RKO (cell line): ENCODE measurements at regions not wholly inside any gene's neighbourhood (a gene's known extent, or its start where the extent isn't known, plus 50 kb on each side); places are given as distances from the start of the nearest gene placed in this dataset.
A peak's percentile ranks its signal among the peaks of the same experiment; 100 is the strongest.

Source experiments
- DNase-seq: peaks from one replicate; pipeline ENCODE4 v3.0.0-alpha.2; 2016; ENCODE audit warnings: low spot score

GRCh38 chr14:96980835-96981234, 183.7 kb downstream of the VRK1 start:
- DNase-seq: no peak

GRCh38 chr14:96986256-96987085, 189.3 kb downstream of the VRK1 start:
- no peak for DNase-seq

GRCh38 chr14:96987086-96987474, 189.9 kb downstream of the VRK1 start:
- no peak for DNase-seq

DNA sequence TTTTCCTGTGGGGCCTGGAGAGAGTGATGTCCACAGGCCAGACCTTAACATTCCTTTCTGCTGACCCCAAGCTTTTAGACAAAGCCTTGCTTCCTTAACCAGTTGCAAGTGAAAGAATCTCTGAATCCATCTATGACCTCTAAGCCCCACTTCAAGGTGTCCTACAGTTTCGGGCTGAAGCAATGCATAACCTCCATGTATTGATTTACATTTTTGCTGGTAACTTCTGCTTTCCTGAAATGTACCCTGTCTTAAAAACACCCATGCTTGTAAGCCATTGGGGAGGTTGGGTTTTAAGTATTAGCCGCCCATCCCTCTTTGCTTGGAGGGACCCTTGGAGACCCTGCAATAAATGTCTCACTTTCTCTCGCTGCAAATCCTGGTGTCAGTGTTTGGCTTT, 190.6 kb downstream of the VRK1 start:
- DNase-seq: no peak

DNA sequence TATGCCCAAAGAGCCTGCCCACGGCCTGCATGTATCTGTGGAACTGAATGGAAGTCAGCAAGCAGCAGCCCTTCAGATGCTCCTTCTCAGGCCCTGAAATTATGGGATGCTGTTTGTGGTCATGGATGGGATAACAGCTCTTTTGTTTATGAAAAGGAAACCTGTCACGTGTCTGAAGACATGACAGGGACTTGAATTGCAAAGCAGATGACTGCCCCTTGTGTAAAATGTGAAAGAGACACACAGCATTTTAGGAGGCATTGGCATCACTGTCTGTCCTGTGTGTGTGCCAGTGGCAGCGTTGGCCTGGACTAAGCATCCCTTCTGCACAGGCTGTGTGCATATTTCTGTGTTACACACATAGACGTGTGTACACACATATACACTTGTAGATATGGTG, 192.1 kb downstream of the VRK1 start:
- DNase-seq: no peak

DNA sequence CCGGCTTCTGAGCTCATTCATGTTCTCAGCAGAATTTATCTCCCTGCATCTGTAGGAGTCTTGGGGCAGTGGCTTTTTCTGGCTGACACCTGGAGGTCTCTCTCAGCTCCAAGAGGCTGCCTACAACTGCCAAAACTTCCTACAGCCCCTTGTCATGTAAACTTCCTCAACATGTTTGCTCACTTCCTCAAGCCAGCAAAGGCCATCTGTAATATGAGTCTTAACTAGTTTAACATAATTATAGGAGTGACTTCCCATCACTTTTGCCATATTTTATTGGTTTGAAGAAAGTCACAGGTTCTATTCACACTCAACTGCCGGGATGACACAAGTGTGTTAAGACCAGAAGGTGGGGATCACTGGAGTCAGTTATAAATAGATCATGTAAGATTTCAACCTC, 194.0 kb downstream of the VRK1 start:
- DNase-seq: no peak

- no peak for DNase-seq
Observed at GRCh38 chr14:96994999-96995398, 197.8 kb downstream of the VRK1 start.

DNA sequence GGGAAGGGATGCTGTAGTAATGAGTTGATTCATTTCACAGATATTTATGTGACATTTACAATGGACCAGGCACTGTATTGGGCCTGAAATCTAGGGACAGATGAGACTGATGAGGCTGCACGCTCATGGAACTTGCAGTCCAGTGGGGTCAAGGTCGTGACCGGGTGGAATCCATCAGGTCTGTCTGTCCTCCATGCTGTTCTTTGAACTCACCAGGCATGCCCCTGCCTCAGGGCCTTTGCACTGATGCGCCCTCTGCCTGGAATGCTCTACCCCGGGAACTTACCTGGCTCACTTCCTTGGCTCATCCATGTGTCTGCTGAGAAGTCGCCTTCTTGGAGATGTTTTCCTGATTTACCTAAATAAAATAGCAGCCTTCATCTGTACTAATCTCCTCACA, 200.1 kb downstream of the VRK1 start:
- DNase-seq: no peak

DNA sequence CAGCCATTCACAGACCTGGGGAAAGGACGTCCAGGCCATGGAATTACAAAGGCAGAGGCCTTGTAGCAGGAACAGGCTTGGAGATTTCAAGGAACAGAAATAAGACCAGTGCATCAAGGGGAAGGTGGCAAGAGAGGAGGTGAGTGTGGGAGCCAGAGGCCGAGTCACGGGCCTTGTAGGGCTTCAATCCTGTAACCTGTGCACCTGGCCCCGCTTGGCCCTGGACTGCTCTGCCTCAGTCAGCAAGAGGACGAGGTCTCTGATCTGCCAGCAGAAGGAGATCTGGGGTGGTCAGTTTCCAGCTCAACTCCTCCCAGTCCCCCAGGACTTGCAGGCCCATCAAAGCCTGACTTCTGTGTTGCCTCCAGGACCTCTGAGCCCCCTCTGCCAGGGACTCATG, 200.8 kb downstream of the VRK1 start:
- no peak for DNase-seq

DNA sequence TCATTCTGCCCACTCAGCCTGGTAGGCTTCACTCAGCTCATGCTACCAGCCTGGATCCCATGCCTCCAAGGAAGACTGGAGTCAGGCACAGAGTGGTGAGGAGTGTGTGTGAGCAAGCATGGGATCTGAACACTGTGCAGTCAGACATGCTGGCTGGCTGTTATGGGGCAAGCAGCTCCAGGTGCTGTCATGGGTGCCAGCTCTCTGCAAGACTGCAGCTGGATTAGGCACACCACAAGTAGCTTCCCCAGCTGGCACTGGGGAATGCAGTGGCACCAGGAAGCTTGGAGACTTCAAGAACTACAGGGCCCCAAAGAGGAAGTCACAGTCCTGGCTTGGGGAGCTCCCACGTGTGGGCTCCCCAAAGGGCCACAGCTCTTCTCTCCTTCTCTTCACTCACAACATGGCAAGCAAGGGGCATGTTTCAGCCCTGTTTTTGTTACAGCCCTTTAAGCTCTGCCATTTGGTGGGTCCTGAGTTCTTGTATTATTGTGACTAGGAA, 202.5 kb downstream of the VRK1 start:
- no peak for DNase-seq

- DNase-seq: no peak
Observed at GRCh38 chr14:97002454-97002853, 205.3 kb downstream of the VRK1 start.

GRCh38 chr14:97005934-97006333, 208.8 kb downstream of the VRK1 start:
- DNase-seq: no peak

DNA sequence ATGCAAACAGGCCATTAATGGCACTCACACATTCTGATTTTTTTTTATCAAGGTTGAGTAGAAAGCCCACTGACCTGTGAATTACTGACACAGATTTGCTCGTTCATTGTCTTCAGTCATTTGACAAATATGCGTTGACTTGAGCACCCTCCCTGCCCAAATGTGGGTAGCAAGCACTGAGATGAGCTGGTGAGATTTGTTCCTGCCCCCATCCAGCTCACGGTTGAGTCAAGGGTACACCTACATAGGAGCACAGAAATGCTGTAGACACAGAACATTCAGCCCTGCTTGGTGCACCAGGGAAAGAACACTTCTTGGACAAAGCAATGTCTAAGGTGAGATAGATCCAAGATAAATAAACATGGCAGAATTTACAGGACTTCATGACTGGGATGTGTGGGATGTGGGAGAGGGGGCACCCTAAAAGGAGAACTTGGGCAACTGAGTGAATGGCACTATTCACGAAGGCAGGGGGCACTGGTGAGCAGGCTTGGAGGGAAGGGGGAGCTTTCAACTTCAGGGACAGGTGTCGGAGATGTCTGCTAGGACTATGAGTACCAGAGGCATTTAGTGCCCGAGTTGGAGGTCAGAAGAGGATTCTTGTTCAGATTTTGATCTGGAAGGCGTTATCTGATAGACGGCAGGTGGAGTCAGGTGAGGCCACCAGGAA, 213.4 kb downstream of the VRK1 start:
- no peak for DNase-seq

- no peak for DNase-seq
Observed at GRCh38 chr14:97013878-97014277, 216.7 kb downstream of the VRK1 start.

GRCh38 chr14:97021001-97021400, 223.8 kb downstream of the VRK1 start:
- DNase-seq: no peak

GRCh38 chr14:97021571-97022168, 224.5 kb downstream of the VRK1 start:
- peak; percentile 7 for DNase-seq

DNA sequence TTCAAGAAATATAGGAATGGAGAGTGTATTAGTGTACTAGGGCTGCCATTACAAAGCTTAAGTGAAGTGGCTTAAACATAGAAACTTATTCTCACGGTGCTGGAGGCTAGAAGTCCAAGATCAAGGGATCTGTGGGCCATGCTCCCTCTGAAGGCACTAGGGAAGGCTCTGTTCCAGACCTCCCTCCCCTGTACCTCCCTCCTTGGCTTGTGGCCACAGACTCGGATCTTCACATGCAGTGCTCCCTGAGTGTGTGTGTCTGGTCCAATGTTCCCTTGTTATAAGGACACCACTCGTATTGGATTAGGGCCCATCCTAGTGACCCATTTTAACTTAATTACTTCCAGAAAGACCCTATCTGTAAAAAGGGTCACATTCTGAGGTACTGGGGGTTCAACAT, 225.6 kb downstream of the VRK1 start:
- no peak for DNase-seq

GRCh38 chr14:97023871-97024270, 226.7 kb downstream of the VRK1 start:
- DNase-seq: no peak

- DNase-seq: no peak
Observed at GRCh38 chr14:97024300-97024699, 227.1 kb downstream of the VRK1 start.

GRCh38 chr14:97025722-97026121, 228.5 kb downstream of the VRK1 start:
- DNase-seq: no peak

- DNase-seq: no peak
Observed at GRCh38 chr14:97027256-97027999, 230.2 kb downstream of the VRK1 start.

DNA sequence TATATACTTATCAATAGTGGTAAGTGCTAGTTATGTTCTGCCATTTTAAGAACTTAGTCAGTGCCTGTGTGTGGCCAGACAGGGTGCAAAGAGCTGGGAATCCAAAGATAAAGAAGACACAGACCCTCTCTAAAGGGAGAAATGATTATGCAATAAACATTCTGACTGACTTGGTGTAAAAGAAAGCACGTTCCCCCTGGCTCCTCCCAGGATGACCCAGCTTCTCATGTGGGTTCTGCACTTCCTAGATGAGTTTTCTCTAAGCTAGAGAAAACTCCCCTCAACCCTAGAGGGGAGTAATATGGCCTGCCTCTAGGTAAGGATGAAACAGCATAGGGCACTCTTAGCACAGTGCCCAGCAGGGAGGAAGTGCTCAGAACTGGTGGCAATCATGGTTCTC, 231.2 kb downstream of the VRK1 start:
- no peak for DNase-seq
